Esophagus muscularis mucosa (tissue), 4 donors: ENCODE measurements at regions not wholly inside any gene's neighbourhood (a gene's known extent, or its start where the extent isn't known, plus 50 kb on each side); places are given as distances from the start of the nearest gene placed in this dataset.

ENCODE experiments used
- DNase-seq: peaks from one replicate; pipeline ENCODE4 v3.0.0-alpha.2; 2017; ENCODE audit errors: extremely low spot score
- H3K27ac ChIP-seq, 4 donors: fragments of 200-600 bp; sonication (generic); replicated peaks in 1 of 4; 1 replicate in 3 of 4; 2 replicates in 1 of 4; pipeline ENCODE4 v1.5.1; 2016 to 2019; ENCODE audit warnings: mild to moderate bottlenecking in 1 of 4
- H3K27me3 ChIP-seq, 4 donors: fragments of 200-600 bp; sonication (generic); one replicate each; pipeline versions ENCODE4 v1.5.1 to v1.6.0; 2016 to 2019
- H3K36me3 ChIP-seq, 4 donors: fragments of 200-600 bp; sonication (generic); one replicate each; pipeline ENCODE4 v1.5.1; 2016 to 2019
- H3K4me1 ChIP-seq, 4 donors: fragments of 200-600 bp; sonication (generic); one replicate each; pipeline ENCODE4 v1.5.1; 2016 to 2019
- H3K4me3 ChIP-seq, 4 donors: fragments of 200-600 bp; sonication (generic); 1 replicate in 2 of 4; 2 replicates in 2 of 4; pipeline ENCODE4 v1.5.1; 2016 to 2019; ENCODE audit warnings: mild to moderate bottlenecking in 4 of 4, moderate library complexity in 1 of 4
- H3K9me3 ChIP-seq, 4 donors: fragments of 200-600 bp; sonication (generic); 1 replicate in 3 of 4; 2 replicates in 1 of 4; pipeline ENCODE4 v1.5.1; 2016 to 2019
- CTCF ChIP-seq, 3 experiments: fragments of 200-600 bp in 2 of 3; fragments of 450-650 bp in 1 of 3; sonication (generic) in 2 of 3; IDR thresholded peaks; one replicate each; pipeline ENCODE4 v1.5.1; 2017 to 2019; ENCODE audit warnings: antibody characterized with exemption in 3 of 3, mild to moderate bottlenecking in 2 of 3, moderate library complexity in 1 of 3
- EP300 ChIP-seq: sonication (generic); formaldehyde crosslinking; IDR thresholded peaks from one replicate; pipeline ENCODE4 v1.6.1; 2017; ENCODE audit warnings: antibody characterized with exemption
- POLR2A ChIP-seq: fragments of 450-650 bp; IDR thresholded peaks from one replicate; pipeline ENCODE4 v1.6.1; 2017; ENCODE audit warnings: antibody characterized with exemption, moderate library complexity, mild to moderate bottlenecking, low read depth
- POLR2AphosphoS5 ChIP-seq, 2 donors: sonication (generic); formaldehyde crosslinking; IDR thresholded peaks; one replicate each; pipeline ENCODE4 v1.6.1; 2017; ENCODE audit warnings: antibody characterized with exemption in 2 of 2
- WGBS: methylation state at CpG from one replicate; pipeline ENCODE4 v1.1.5; 2018; 5-methylcytosine and 5-hydroxymethylcytosine counted together
- intact Hi-C: fragments of 100-400 bp; cut with DNase I; formaldehyde crosslinking; loops from one replicate; pipeline ENCODE4 v1.15.1; 2023

DNA sequence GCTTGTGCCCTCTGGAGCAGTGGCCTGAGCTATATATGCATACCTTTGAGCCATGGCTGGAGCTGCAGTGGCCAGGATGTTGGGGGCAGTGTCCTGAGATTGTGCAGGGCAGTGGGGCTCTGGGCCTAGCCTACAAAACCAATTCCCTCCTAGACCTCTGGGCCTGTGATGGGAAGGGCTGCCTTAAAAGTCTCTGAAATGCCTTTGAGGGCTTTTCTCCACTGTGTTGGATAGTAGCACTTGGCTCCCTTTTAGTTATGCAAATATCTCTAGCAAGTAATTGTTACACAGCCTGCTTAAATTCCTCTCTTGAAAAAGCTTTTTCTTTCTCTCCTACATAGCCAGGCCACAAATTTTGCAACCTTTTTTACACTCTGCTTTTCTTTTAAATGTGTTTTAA, 426.4 kb downstream of the ACTR3B start:
- intact Hi-C loops = no loop called here
- no peak for TF ChIP-seq EP300
- no peak for TF ChIP-seq POLR2A
- TF ChIP-seq POLR2AphosphoS5 (IDR thresholded peaks at IDR 0.05) = no peak
- no peak for TF ChIP-seq CTCF (IDR thresholded peaks at IDR 0.05)
- H3K4me1 ChIP-seq = no peaks in the 10 kb centered on the region
- no peak for DNase-seq
- H3K27ac ChIP-seq = no peak overlapping the region
- no peaks in the 10 kb centered on the region for H3K36me3 ChIP-seq
- H3K27me3 ChIP-seq = no peaks in the 10 kb centered on the region
- H3K4me3 ChIP-seq = no peak overlapping the region
- no peaks in the 10 kb centered on the region for H3K9me3 ChIP-seq

- H3K4me3 ChIP-seq = no peak overlapping the region
- no peak overlapping the region for H3K27ac ChIP-seq
- H3K9me3 ChIP-seq = no peaks in the 10 kb centered on the region
- H3K36me3 ChIP-seq = no peaks in the 10 kb centered on the region
- WGBS = 77% methylated on average over 3 of the region's 3 CpGs
- H3K27me3 ChIP-seq = no peaks in the 10 kb centered on the region
- no peak for TF ChIP-seq EP300
- TF ChIP-seq POLR2AphosphoS5 (IDR thresholded peaks at IDR 0.05) = no peak
- no peak for TF ChIP-seq CTCF (IDR thresholded peaks at IDR 0.05)
- TF ChIP-seq POLR2A = no peak
- intact Hi-C loops = no loop called here
- H3K4me1 ChIP-seq = peaks cover 0 to 5% (median 2%) of the 10 kb centered on the region in 4 donors
- no peak for DNase-seq
These were observed 428.6 kb downstream of the ACTR3B start for GRCh38 chr7:153188161-153188560.

DNA sequence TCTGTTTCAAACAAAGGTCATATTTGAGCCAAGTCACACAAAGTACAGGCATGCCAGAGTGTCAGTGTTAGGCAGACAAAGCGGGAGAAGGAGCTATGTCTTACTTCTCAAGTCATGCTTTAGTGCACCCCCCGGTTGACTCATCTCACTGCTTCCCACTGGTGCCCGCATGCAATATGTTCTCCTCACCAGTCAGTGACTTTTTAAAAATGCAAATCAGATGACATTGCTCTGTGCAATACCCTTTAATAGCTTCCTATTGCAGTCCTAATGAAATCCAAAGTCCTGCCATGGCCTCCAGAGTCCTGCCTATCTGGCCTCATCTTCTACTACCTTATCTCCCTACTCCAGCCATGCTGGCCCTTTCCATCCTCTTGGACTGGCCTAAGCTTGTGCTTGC, 429.1 kb downstream of the ACTR3B start:
- Histone ChIP-seq H3K36me3 (no peaks in the 10 kb centered on the region), H3K27me3 (no peaks in the 10 kb centered on the region), H3K27ac (no peak overlapping the region), H3K4me3 (no peak overlapping the region), H3K4me1 (peaks cover 0 to 8% (median 5%) of the 10 kb centered on the region in 4 donors), H3K9me3 (no peaks in the 10 kb centered on the region)
- no peak for TF ChIP-seq POLR2AphosphoS5 (IDR thresholded peaks at IDR 0.05)
- no peak for TF ChIP-seq POLR2A
- TF ChIP-seq CTCF (IDR thresholded peaks at IDR 0.05) = no peak
- no peak for TF ChIP-seq EP300
- 79% methylated on average over 3 of the region's 3 CpGs for WGBS
- intact Hi-C loops = no loop called here
- DNase-seq = no peak

DNA sequence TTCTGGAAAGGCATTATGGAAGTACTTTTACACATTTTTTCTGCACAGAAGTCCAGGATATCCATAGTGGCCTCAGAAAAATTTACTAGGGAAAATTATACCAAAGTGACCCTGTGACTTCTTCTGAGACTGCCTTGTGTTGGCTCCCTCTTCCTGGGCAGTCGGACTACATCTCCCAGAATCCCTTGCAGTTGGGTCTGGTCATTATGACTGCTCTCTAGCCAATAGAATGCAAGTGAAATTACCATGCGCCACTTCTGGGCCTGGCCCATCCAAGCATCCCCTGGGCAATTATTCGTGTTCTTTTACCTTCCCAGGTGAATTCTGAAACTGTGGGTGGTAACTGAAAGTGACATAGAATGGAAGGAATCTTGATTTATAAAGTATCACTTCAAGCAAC, 430.9 kb downstream of the ACTR3B start:
- no peak for TF ChIP-seq POLR2A
- Histone ChIP-seq H3K36me3 (no peaks in the 10 kb centered on the region), H3K9me3 (no peaks in the 10 kb centered on the region), H3K4me3 (no peak overlapping the region), H3K4me1 (peaks cover 0 to 8% (median 6%) of the 10 kb centered on the region in 4 donors), H3K27me3 (no peaks in the 10 kb centered on the region), H3K27ac (no peak overlapping the region)
- no peak for DNase-seq
- intact Hi-C loops = loop anchor here (10.0 kb wide), 2 partner anchors 184 to 644 kb away; no protein-coding TSS in a partner anchor
- 72% methylated on average over 3 of the region's 3 CpGs for WGBS

DNA sequence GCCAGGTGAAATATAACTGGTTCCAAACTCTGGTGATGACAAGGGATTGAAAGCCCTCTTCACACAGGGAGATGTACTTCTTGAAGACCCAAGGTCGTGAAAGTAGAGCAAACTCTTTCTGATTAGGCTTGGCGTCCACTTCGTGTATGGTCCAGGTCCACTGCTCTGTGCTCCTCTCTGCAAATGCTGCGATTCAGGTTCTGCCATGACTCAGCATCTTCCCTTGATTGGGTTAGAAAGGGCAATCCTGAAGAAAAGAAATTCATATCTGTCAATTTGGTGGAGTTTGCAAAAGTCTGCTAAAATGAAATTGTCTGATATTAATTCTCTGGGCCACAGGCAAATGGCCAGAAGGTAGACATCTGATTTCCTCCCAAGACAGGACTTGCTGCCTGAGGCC, 431.4 kb downstream of the ACTR3B start:
- TF ChIP-seq POLR2A (no peak), CTCF (IDR thresholded peaks at IDR 0.05) (no peak), POLR2AphosphoS5 (IDR thresholded peaks at IDR 0.05) (no peak), EP300 (no peak)
- WGBS = 80% methylated on average over 4 of the region's 4 CpGs
- Histone ChIP-seq H3K4me1 (peaks cover 0 to 8% (median 6%) of the 10 kb centered on the region in 4 donors), H3K27me3 (no peaks in the 10 kb centered on the region), H3K36me3 (no peaks in the 10 kb centered on the region), H3K27ac (no peak overlapping the region), H3K9me3 (no peaks in the 10 kb centered on the region), H3K4me3 (no peak overlapping the region)
- intact Hi-C loops = loop anchor here (10.0 kb wide), 2 partner anchors 184 to 644 kb away; no protein-coding TSS in a partner anchor
- no peak for DNase-seq
